ENCODE measurements at regions not wholly inside any gene's neighbourhood (a gene's known extent, or its start where the extent isn't known, plus 50 kb on each side); places are given as distances from the start of the nearest gene placed in this dataset.

GRCh38 chr6:104599821-104600638, 259.7 kb downstream of the HACE1 start:
- TF ChIP-seq POLR2A (IDR thresholded peaks at IDR 0.05; ENCODE audit: low read depth, low read length) (no peak), YY1 (IDR thresholded peaks at IDR 0.05; ENCODE audit: low read depth, low read length) (no peak), POLR2AphosphoS5 (IDR thresholded peaks at IDR 0.05; ENCODE audit: low read length) (no peak), NR2C2 (IDR thresholded peaks at IDR 0.05; ENCODE audit: borderline replicate concordance, control insufficient read depth, insufficient read length, low read depth) (no peak), RAD21 (IDR thresholded peaks at IDR 0.05; ENCODE audit: insufficient read depth, low read depth, low read length) (no peak), E4F1 (IDR thresholded peaks at IDR 0.05; ENCODE audit: borderline replicate concordance, partially characterized antibody) (no peak), SMC3 (IDR thresholded peaks at IDR 0.05; ENCODE audit: borderline replicate concordance, low read length) (no peak)
- TF ChIP-seq, protein P1, sequence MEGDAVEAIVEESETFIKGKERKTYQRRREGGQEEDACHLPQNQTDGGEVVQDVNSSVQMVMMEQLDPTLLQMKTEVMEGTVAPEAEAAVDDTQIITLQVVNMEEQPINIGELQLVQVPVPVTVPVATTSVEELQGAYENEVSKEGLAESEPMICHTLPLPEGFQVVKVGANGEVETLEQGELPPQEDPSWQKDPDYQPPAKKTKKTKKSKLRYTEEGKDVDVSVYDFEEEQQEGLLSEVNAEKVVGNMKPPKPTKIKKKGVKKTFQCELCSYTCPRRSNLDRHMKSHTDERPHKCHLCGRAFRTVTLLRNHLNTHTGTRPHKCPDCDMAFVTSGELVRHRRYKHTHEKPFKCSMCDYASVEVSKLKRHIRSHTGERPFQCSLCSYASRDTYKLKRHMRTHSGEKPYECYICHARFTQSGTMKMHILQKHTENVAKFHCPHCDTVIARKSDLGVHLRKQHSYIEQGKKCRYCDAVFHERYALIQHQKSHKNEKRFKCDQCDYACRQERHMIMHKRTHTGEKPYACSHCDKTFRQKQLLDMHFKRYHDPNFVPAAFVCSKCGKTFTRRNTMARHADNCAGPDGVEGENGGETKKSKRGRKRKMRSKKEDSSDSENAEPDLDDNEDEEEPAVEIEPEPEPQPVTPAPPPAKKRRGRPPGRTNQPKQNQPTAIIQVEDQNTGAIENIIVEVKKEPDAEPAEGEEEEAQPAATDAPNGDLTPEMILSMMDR (IDR thresholded peaks at IDR 0.05 in 2 of 3, conservative IDR thresholded peaks at IDR 0.05 in 1 of 3; ENCODE audit: control insufficient read depth in 2 of 3, extremely low read depth in 1 of 3, insufficient read depth in 1 of 3, low read depth in 3 of 3, low read length in 3 of 3): no peak
- TF ChIP-seq, protein P2, sequence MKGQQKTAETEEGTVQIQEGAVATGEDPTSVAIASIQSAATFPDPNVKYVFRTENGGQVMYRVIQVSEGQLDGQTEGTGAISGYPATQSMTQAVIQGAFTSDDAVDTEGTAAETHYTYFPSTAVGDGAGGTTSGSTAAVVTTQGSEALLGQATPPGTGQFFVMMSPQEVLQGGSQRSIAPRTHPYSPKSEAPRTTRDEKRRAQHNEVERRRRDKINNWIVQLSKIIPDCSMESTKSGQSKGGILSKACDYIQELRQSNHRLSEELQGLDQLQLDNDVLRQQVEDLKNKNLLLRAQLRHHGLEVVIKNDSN (IDR thresholded peaks at IDR 0.05; ENCODE audit: borderline replicate concordance, extremely low read length, insufficient read depth, low read depth, low read length): no peak
